ENCODE measurements at regions not wholly inside any gene's neighbourhood (a gene's known extent, or its start where the extent isn't known, plus 50 kb on each side); places are given as distances from the start of the nearest gene placed in this dataset.
"Not testable (repeated sequence)": the region's sequence is repeated elsewhere in the genome, so short reads cannot be mapped to it uniquely, and the experiment has no call there.

DNA sequence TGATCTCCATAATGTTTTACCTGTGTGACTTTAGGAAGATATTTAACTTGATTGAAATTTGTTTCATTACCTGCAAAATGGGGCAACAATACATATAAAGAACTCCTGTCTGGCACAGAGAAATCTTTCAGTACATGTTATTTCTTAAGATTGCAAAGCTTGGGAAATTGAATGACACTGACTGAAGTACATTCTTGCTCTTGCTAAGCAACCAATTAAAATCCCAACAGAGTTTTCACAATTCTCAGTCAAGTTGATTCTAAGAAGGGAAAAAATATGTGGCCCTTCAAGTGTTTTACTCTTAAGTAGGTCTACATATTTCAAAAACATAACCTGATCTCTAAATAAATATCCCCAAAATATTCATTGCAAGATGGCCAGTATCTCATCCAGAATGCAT is 2187.0 kb upstream of the ACO1 start:
- no peak for DNase-seq (ENCODE audit: low spot score)
- FAIRE-seq = no peak

- no peak for FAIRE-seq
- DNase-seq (ENCODE audit: low spot score) = peak; percentile 5
These were observed 2186.5 kb upstream of the ACO1 start for GRCh38 chr9:30197954-30198353.

DNA sequence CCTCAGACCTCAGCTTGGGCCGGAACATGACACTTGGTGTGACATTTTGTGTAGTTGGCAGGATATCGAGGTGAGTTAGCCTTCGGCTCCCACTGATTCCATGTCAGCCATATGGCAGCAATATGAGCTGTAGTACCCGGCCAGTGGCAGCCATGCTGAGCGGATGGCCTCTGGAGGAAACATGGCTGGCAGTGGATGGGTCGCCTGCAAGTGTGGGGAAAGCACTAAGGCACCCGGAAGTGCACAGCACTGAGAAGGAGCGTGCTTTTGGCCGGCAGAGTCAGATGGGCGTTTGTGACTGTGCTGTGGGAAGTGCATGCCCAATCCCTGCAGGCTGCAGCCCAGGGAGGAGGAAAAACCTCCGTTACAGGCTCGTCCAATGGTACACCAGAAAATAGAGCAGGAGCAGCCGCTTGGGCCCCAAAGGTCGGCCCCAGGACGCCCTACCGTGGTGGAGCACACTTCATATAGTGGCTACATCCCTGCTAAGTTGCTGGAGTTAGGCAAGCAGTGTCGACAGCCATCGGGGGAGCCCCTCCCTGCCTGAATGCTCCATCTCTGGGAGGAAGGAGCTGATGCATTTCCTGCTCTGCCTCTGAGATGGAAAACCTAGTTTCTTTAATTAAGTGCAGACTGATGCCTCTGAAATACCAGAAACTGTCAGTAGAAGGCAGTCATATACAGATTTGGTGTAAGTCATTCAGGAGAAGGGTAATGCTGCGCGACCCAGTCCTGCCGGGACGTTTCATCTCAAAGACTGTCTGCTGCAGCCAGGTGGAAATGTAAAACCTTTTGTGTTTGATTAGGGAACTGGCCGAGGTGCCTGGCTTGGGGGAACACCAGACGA is 2185.8 kb upstream of the ACO1 start:
- DNase-seq (ENCODE audit: low spot score) (no peak), FAIRE-seq (no peak)

- FAIRE-seq (no peak), DNase-seq (ENCODE audit: low spot score) (no peak)
These were observed 2183.4 kb upstream of the ACO1 start for GRCh38 chr9:30201024-30201423.

DNA sequence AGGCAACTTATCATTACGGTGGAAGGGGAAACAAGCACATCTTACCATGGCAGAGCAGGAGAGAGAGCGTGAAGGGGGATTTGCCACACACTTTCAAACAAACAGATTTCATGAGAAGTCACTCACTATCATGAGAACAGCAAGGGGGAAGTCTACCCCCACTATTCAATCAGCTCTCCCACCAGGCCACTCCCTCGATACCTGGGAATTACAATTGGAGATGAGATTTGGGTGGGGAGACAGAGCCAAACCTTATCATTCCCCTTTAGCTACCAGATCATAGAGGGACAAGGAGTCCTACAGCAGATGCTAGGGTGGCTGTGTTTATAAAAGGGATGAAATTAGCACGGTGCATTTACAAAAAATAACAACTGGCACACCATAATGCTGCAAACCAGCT is 2149.4 kb upstream of the ACO1 start:
- no peak for DNase-seq (ENCODE audit: low spot score)

GRCh38 chr9:30235564-30235963 is 2148.9 kb upstream of the ACO1 start:
- DNase-seq (ENCODE audit: low spot score) (no peak), FAIRE-seq (no peak)

More for the DNA sequence above, 2149.4 kb upstream of the ACO1 start:
- no peak for FAIRE-seq

DNA sequence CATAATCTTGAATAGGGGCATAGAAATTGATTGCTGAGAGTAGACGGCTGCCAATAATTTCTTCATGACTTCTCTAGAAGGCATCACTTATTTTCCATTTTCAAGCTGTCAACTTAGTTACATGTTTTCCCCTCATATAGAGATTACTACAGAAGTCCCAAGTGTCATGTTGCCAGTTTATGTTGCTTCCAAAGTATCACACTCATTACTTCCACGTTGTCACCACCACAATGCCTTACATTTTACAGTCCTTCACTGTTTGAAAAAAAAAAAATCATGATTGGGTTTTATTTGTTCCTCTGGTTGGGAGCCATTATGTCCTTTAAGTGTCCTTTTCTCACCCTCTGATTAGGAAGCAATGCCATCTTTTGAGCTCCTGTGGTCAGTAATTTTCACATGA is 2144.6 kb upstream of the ACO1 start:
- no peak for FAIRE-seq
- DNase-seq (ENCODE audit: low spot score) = no peak

DNA sequence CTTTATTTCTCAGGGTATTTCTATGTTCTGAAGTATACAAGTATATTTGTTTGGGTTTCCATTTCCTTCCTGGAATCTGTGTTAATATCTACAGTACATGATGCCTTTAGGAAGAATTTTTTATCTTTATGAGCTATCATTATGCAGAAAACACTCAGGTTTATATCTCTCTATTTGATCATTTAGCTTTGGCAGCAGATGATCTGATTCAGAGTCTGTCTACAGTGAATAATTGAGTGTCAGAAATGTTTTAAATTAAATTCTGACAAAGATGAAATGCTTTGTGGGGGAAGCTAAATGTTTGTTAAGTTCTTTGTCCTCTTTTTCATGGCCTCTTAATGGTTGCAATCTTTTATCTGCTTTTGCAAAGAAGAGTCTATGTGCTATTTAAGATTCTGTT is 2141.0 kb upstream of the ACO1 start:
- no peak for DNase-seq (ENCODE audit: low spot score)

DNA sequence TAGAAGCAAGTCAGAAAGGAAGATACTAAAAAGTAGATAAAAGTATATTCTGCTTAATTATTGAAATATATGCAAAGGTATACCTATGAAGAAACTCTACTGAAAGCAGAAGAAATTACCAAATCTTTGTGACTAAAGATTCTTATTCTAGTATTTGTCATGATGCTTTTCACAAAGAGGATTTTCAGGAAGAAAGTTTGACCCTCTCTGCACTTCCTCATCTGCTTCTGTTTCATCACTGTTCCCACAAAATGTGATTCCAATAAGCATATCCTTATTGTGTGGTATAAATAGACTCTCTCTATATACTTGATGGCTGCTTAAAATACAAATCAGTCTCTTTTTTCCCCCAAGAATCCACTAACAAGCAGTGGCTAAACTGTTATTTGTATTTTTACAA is 2139.6 kb upstream of the ACO1 start:
- no peak for FAIRE-seq
- DNase-seq (ENCODE audit: low spot score) = no peak

More for the DNA sequence above, 2141.0 kb upstream of the ACO1 start:
- no peak for FAIRE-seq

- FAIRE-seq = no peak
- DNase-seq (ENCODE audit: low spot score) = no peak
These were observed 2133.6 kb upstream of the ACO1 start for GRCh38 chr9:30250872-30251271.

- no peak for FAIRE-seq
- DNase-seq (ENCODE audit: low spot score) = no peak
These were observed 2126.3 kb upstream of the ACO1 start for GRCh38 chr9:30258094-30258493.

DNA sequence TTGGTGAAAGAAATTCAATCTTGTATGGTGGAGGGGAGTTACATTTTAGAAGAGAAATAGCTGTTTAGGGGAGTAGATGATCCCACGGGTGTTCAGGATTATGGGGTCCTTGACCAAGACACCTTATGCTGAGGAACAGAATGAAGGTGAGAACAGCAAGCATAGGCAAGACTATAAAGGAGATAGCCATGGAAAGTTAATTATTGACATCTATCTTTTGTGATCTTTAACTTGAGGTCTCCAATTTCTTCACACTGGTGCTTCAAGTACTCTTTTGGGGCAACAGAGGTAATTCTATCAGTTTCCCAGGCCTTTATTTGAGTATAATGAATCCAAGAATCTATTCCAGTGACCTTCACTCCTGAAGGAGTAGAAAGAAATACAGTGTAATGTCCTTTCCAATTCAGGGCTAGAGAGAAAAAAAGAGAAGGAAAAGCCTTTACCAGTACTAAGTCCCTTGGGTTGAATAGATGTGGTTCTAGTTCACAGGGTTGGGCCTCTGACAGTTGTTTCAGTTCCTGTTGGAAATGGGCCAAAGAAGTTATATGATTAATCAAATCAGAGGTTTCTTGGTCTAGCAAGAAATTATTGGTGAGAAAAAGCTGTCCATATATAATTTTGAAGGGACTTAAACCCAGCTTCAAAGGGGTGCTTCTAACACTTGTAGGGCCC is 2104.1 kb upstream of the ACO1 start:
- DNase-seq (ENCODE audit: low spot score) (no peak), FAIRE-seq (no peak)

DNA sequence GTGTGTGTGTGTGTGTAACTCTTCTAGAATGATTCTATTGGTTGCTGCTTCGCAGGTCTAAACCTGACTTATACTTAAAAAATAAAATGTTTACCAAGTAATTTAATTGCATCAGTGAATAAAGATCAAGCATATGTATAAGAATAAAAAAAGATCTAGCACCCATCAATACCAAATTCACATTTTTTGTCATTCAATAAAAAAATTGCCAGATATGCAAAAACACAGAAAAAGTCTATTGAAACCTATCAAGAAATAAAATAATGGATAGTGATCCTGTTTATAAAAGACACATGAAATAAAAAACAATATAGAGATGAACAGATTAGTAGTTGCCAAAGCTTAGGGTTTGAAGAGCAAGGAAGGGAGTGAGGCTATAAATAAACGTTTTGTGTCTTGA is 2095.0 kb upstream of the ACO1 start:
- no peak for DNase-seq (ENCODE audit: low spot score)
- FAIRE-seq = no peak

DNA sequence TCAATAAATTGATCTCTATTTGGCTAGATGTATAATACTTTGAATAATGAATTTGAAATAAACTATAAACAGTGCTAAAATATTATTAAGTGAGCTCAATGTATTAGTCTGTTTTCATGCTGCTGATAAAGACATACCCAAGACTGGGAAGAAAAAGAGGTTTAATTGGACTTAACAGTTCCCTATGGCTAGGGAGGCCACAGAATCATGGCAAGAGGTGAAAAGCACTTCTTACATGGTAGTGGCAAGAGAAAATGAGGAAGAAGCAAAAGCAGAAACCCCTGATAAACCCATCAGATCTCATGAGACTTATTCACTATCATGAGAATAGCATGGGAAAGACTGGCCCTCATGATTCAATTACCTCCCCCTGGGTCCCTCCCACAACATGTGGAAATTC is 2092.4 kb upstream of the ACO1 start:
- not testable (repeated sequence) for FAIRE-seq; DNase-seq (ENCODE audit: low spot score)

DNA sequence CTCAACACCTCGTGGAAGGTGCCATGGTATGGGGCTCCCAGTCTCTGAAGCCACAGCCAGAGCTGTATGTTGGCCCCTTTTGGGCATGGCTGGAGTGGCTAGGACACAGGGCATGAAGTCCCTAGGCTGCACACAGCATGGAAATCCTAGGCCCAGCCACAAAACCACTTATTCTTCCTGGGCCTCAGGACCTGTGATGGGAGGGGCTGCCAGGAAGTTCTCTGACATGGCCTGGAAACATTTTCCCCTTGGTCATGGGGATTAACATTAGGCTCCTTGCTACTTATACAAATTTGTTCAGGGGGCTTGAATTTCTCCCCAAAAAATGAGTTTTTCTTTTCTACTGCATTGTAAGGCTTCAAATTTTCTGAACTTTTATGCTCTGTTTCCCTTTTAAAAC is 2091.2 kb upstream of the ACO1 start:
- DNase-seq (ENCODE audit: low spot score) (no peak), FAIRE-seq (no peak)

GRCh38 chr9:30299126-30299780 is 2085.2 kb upstream of the ACO1 start:
- FAIRE-seq = no peak

DNA sequence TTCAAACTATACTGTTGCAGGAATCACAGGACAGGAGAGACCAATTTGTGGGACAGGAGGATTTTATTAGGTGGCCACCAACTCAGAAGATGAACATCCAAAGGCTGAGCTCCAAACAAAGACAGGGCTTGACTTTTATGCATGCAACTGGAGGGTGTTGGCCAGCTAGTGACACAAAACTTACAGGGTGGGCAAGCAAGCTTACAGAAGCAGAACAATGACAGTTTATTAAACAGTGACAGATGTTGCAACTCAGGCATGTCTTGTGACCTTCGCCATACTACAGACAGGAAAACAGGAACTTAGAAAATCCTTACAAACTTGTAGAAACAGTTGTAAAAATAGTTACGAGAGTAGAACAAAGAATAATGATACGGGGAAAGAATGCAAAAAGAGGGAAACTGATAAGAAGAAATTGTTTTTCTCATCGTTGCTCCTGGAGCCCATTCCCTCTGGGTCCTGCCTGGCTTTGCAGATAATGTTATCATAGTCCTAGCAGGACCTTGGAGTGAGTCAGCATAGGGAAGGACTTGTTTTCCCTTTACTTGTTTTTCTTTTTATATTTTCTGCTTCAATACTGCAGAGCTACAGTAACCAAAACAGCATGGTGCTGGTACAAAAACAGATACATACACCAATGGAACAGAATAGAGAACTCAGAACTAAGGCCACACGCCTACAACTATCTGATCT is 2083.0 kb upstream of the ACO1 start:
- FAIRE-seq (no peak), DNase-seq (ENCODE audit: low spot score) (no peak)

More at GRCh38 chr9:30299126-30299780, 2085.2 kb upstream of the ACO1 start:
- no peak for DNase-seq (ENCODE audit: low spot score)

GRCh38 chr9:30310711-30311110 is 2073.7 kb upstream of the ACO1 start:
- FAIRE-seq (no peak), DNase-seq (ENCODE audit: low spot score) (no peak)

DNA sequence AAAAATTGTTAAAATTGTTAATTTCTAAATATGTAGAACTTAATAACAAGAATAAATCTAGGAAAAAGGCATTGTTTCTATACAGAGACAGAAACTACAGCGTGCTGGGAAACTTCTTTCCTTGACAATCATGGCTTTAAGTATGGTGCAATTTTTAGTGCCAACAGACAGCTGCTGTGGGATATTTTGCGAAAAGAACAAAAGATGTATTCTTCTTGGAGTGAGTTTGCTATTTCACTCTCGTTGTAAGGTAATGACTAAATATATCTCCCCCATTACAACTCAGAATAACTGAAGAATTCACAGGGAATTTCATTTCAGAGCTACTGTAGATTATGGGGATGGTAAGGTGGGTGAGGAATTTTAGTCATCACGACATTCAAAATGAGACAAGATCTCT is 2055.0 kb upstream of the ACO1 start:
- no peak for FAIRE-seq

DNA sequence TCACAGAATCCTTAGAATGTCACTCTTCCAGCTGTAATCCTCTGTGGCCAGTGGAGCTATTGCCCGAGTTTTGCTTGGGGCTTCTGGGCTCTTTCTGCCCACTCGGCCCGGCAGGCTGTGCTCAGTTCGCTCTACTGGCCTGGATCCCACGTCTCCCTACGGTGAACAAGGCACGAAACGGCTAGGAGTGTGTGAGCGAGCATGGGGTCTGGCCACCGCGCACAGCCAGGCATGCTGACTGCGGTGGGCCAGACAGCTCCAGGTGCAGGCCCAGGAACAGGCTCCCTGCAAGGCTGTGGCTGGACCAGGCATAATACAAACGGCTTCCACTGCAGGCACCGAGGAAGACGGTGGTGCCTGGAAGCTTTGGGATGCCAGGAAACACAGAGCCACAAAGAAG is 2035.5 kb upstream of the ACO1 start:
- no peak for DNase-seq (ENCODE audit: low spot score)

More for the DNA sequence above, 2055.0 kb upstream of the ACO1 start:
- DNase-seq (ENCODE audit: low spot score) = no peak

More for the DNA sequence above, 2035.5 kb upstream of the ACO1 start:
- no peak for FAIRE-seq

Data from urothelium cell line (cell line).